Astrocyte (in vitro differentiated cells and primary cell): ENCODE measurements at regions not wholly inside any gene's neighbourhood (a gene's known extent, or its start where the extent isn't known, plus 50 kb on each side); places are given as distances from the start of the nearest gene placed in this dataset.
"Not testable (repeated sequence)": the region's sequence is repeated elsewhere in the genome, so short reads cannot be mapped to it uniquely, and the experiment has no call there.

Experiments
- CTCF ChIP-seq: IDR thresholded peaks from 2 replicates; pipeline ENCODE4 v1.5.1; 2011; ENCODE audit warnings: low read depth, mild to moderate bottlenecking, inconsistent platforms, low read length, moderate library complexity; ENCODE audit not compliant: insufficient read depth
- EZH2 ChIP-seq: IDR thresholded peaks from 2 replicates; pipeline ENCODE4 v1.6.1; 2012; ENCODE audit warnings: mild to moderate bottlenecking, low read length, inconsistent platforms; ENCODE audit not compliant: insufficient read depth

- TF ChIP-seq CTCF, EZH2: not testable (repeated sequence)
Observed at GRCh38 chr17:31675392-31675791, 183.7 kb downstream of the COPRS start.
